B cell (primary cell): ENCODE measurements at regions not wholly inside any gene's neighbourhood (a gene's known extent, or its start where the extent isn't known, plus 50 kb on each side); places are given as distances from the start of the nearest gene placed in this dataset.

Source experiments
- ATAC-seq: fragments of 200-7000 bp; cut with Tn5 transposase; one replicate; pipeline ENCODE4 v1.10.0; 2021; ENCODE audit warnings: low read depth, mild to moderate bottlenecking, moderate number of reproducible peaks, moderate library complexity
- CTCF ChIA-PET: fragments of 350-600 bp; sonication (Branson Sonifier 250); formaldehyde crosslinking; loops from one replicate; lab custom pipeline; 2021; ENCODE audit warnings: antibody characterized with exemption, inconsistent platforms; lab: Charles Lee
- POLR2A ChIA-PET: fragments of 350-600 bp; sonication (Branson Sonifier 250); formaldehyde crosslinking; loops from one replicate; lab custom pipeline; 2021; ENCODE audit warnings: antibody characterized with exemption; lab: Charles Lee
- DNase-seq: peaks from one replicate; pipeline ENCODE4 v3.0.0; 2013
- H2AFZ ChIP-seq: 2 replicates; pipeline ENCODE4 v1.6.1; 2012; ENCODE audit warnings: mild to moderate bottlenecking, low read depth, low read length; ENCODE audit not compliant: insufficient read depth, poor library complexity, severe bottlenecking
- H3K27ac ChIP-seq, 2 donors: 1 replicate in 1 of 2; 2 replicates in 1 of 2; pipeline ENCODE4 v1.5.1; 2012 to 2013; ENCODE audit warnings: low read length in 2 of 2, mild to moderate bottlenecking in 2 of 2, moderate library complexity in 1 of 2
- H3K27me3 ChIP-seq, 4 experiments: fragments of 200-600 bp in 1 of 4; sonication (generic) in 1 of 4; replicated peaks in 1 of 4; 1 replicate in 2 of 4; 2 replicates in 2 of 4; pipeline versions ENCODE4 v1.6.1 to v1.7.0; 2013 to 2016; ENCODE audit warnings: low read length in 3 of 4, mild to moderate bottlenecking in 2 of 4, mixed read lengths in 1 of 4, moderate library complexity in 1 of 4; ENCODE audit not compliant: insufficient read depth in 4 of 4, control insufficient read depth in 3 of 4; ENCODE audit errors: control extremely low read depth in 1 of 4
- H3K36me3 ChIP-seq, 2 experiments: replicated peaks in 1 of 2; 1 replicate in 1 of 2; 2 replicates in 1 of 2; pipeline versions ENCODE4 v1.6.1 to v1.7.1; 2013; ENCODE audit warnings: low read length in 1 of 2; ENCODE audit not compliant: insufficient read depth in 2 of 2, control insufficient read depth in 1 of 2; ENCODE audit errors: control extremely low read depth in 1 of 2, extremely low read depth in 1 of 2
- H3K4me1 ChIP-seq, 2 donors: fragments of 200-600 bp in 1 of 2; sonication (generic) in 1 of 2; 1 replicate in 1 of 2; 2 replicates in 1 of 2; pipeline versions ENCODE4 v1.5.1 to v1.6.1; 2013 to 2017; ENCODE audit warnings: low read length in 2 of 2; ENCODE audit not compliant: control insufficient read depth in 2 of 2, insufficient read depth in 2 of 2
- H3K4me2 ChIP-seq: replicated peaks from 2 replicates; pipeline ENCODE3; 2012; ENCODE audit warnings: mild to moderate bottlenecking, low read depth, low read length; ENCODE audit not compliant: poor library complexity, severe bottlenecking
- H3K4me3 ChIP-seq, 5 experiments: fragments of 200-600 bp in 1 of 5; sonication (generic) in 1 of 5; 1 replicate in 3 of 5; 2 replicates in 2 of 5; pipeline versions ENCODE4 v1.5.1 to v1.7.0; 2011 to 2016; ENCODE audit warnings: low read length in 4 of 5, mild to moderate bottlenecking in 4 of 5, low read depth in 2 of 5, control low read depth in 1 of 5, moderate library complexity in 1 of 5; ENCODE audit not compliant: insufficient read depth in 1 of 5; ENCODE audit errors: control extremely low read depth in 1 of 5, extremely low read depth in 1 of 5
- H3K79me2 ChIP-seq: fragments of 200-600 bp; sonication (generic); one replicate; pipeline ENCODE4 v1.6.0; 2016; ENCODE audit warnings: low read length; ENCODE audit not compliant: control insufficient read depth, insufficient read depth
- H3K9ac ChIP-seq: fragments of 200-600 bp; sonication (generic); 2 replicates; pipeline ENCODE4 v1.6.1; 2017; ENCODE audit warnings: mild to moderate bottlenecking, low read length, moderate library complexity
- H3K9me3 ChIP-seq, 3 donors: one replicate each; pipeline versions ENCODE4 v1.6.1 to v1.7.1; 2013; ENCODE audit warnings: low read length in 2 of 3; ENCODE audit not compliant: control insufficient read depth in 2 of 3, insufficient read depth in 1 of 3; ENCODE audit errors: control extremely low read depth in 1 of 3
- H4K20me1 ChIP-seq: 2 replicates; pipeline ENCODE4 v1.6.0; 2012; ENCODE audit warnings: mild to moderate bottlenecking, low read length; ENCODE audit not compliant: insufficient read depth, control insufficient read depth, poor library complexity, severe bottlenecking
- H3K27ac Mint-ChIP-seq: one replicate; pipeline ENCODE4 v1.8.0; 2021; ENCODE audit warnings: mixed read lengths
- H3K27me3 Mint-ChIP-seq: one replicate; pipeline ENCODE4 v1.8.0; 2021; ENCODE audit warnings: mixed read lengths
- H3K4me1 Mint-ChIP-seq: one replicate; pipeline ENCODE4 v1.8.0; 2021; ENCODE audit warnings: mixed read lengths
- H3K4me3 Mint-ChIP-seq: one replicate; pipeline ENCODE4 v1.8.0; 2021; ENCODE audit warnings: mixed read lengths
- H3K9me3 Mint-ChIP-seq: one replicate; pipeline ENCODE4 v1.8.0; 2022; ENCODE audit warnings: mixed read lengths; ENCODE audit not compliant: insufficient read depth
- CTCF ChIP-seq: fragments of 200-600 bp; IDR thresholded peaks from one replicate; pipeline ENCODE4 v1.8.0; 2022; ENCODE audit warnings: antibody characterized with exemption, mild to moderate bottlenecking
- EZH2 ChIP-seq: IDR thresholded peaks from 2 replicates; pipeline ENCODE4 v1.6.1; 2012; ENCODE audit warnings: borderline replicate concordance, low read depth, mild to moderate bottlenecking, moderate library complexity, low read length; ENCODE audit not compliant: insufficient read depth, poor library complexity, severe bottlenecking
- WGBS: methylation state at CpG from one replicate; pipeline ENCODE4 v1.1.5; 2013; ENCODE audit warnings: missing lambda C conversion rate; ENCODE audit not compliant: insufficient coverage; 5-methylcytosine and 5-hydroxymethylcytosine counted together
- intact Hi-C: fragments of 100-400 bp; cut with micrococcal nuclease; formaldehyde crosslinking; loops from one replicate; pipeline ENCODE4 v1.10.0; 2022

DNA sequence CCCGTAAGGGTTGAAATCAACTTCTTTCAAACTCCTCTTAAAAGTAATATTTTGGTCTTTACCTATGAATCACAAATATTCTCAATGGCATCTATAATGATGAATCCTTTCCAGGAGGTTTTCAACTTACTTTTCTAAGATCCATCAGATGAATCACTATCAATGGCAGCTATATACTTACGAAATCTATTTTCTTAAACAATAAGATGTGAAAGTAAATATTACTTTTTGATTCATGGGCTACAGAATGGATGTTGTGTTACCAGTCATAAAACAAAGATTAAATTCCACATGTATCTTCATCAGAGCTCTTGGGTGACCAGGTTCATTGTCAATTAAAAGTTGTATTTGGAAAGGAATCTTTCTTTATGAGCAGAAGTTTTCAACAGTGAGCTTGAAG is 1877.7 kb upstream of the ACO1 start:
- Histone ChIP-seq H3K27me3 (no peaks in the 10 kb centered on the region), H3K27ac (no peak overlapping the region), H3K36me3 (no peaks in the 10 kb centered on the region), H3K4me1 (no peaks in the 10 kb centered on the region), H3K79me2 (no peaks in the 10 kb centered on the region), H3K4me2 (no peak overlapping the region), H3K9me3 (no peaks in the 10 kb centered on the region), H3K4me3 (no peak overlapping the region), H2AFZ (no peak overlapping the region), H4K20me1 (no peaks in the 10 kb centered on the region), H3K9ac (no peak overlapping the region)
- ATAC-seq, result no peak
- Mint-ChIP-seq H3K9me3 (no peaks in the 10 kb centered on the region), H3K27me3 (no peaks in the 10 kb centered on the region), H3K4me1 (no peaks in the 10 kb centered on the region), H3K4me3 (no peak overlapping the region), H3K27ac (no peak overlapping the region)
- intact Hi-C loops, result no loop called here
- DNase-seq, result no peak
- TF ChIP-seq EZH2 (no peak), CTCF (no peak)
- no CpG with 5 or more reads among the region's 2 CpGs for WGBS
- ChIA-PET POLR2A (no interaction called here), CTCF (no interaction called here)

DNA sequence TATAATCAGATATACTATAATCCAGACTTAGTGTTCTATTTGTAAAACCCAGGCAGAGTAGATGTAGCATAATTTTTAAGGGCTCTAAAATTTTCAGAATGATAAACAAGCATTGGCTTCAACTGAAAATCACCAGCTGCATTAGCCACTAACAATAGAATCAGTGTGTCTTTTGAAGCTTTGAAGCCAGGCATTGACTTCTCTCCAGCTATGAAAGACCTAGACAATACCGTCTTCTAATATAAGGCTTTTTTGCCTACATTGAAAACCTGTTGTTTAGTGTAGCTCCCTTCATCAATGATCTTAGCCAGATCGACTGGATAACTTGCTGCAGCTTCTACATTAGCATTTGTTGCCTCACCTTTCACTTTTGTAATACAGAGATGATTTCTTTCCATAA is 1877.3 kb upstream of the ACO1 start:
- no peak overlapping the region for H3K4me3 Mint-ChIP-seq
- Histone ChIP-seq H3K4me1 (no peaks in the 10 kb centered on the region), H3K9ac (no peak overlapping the region), H3K79me2 (no peaks in the 10 kb centered on the region), H4K20me1 (no peaks in the 10 kb centered on the region), H3K4me3 (no peak overlapping the region), H3K36me3 (no peaks in the 10 kb centered on the region), H2AFZ (no peak overlapping the region), H3K27ac (no peak overlapping the region), H3K4me2 (no peak overlapping the region), H3K9me3 (no peaks in the 10 kb centered on the region), H3K27me3 (no peaks in the 10 kb centered on the region)
- no peak for TF ChIP-seq EZH2
- no peak for TF ChIP-seq CTCF
- intact Hi-C loops, result no loop called here
- H3K27me3 Mint-ChIP-seq, result no peaks in the 10 kb centered on the region
- WGBS, result 69% methylated on average over 2 of the region's 2 CpGs
- ATAC-seq (no peak), DNase-seq (no peak)
- ChIA-PET CTCF (no interaction called here), POLR2A (no interaction called here)
- H3K9me3 Mint-ChIP-seq, result no peaks in the 10 kb centered on the region
- no peaks in the 10 kb centered on the region for H3K4me1 Mint-ChIP-seq
- no peak overlapping the region for H3K27ac Mint-ChIP-seq
